GM18858 (cell line): ENCODE measurements at regions not wholly inside any gene's neighbourhood (a gene's known extent, or its start where the extent isn't known, plus 50 kb on each side); places are given as distances from the start of the nearest gene placed in this dataset.

ENCODE experiments used
- ATAC-seq: cut with Tn5 transposase; IDR thresholded peaks from one replicate; pipeline ENCODE4 v1.9.1; 2021; ENCODE audit not compliant: unreplicated experiment

DNA sequence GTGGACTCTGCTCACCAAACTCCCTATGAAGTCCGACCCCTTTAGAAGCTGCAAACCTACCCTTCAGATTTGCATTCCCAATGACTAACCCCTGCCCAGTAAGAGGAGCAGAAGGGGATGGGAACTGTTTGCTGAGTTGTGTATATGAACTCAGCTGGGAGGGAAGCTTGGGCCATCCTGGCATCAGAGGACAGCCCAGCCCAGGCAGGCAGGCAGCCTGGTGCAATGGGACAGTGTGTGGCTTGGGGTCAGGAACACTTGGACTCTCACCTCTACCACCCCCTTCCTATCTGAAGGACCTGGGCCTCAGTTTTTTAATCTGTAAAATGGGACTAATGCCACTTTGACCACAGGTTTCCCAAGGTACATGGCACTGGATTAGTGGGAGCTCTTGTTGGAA is 147.4 kb upstream of the GPR26 start:
- no peak for ATAC-seq

DNA sequence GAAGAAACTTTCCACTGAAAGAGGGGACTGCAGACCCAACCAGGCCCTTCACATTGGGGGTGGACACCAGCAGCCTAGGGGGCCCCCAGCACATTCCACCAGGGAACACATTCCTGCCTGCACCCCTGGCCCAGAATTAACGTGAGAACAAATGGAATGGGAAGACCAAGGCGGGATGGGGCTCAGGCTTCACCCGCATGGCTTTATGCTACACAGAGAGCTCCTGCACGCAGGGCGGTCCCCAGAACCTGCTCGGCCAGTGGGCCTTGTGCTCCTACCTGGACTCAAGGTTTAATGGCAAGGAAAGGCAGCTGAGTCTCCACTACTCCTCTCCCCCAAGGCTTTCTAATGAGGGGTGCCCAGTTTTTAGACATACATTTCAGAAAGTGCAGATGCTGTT is 146.3 kb upstream of the GPR26 start:
- ATAC-seq: no peak

DNA sequence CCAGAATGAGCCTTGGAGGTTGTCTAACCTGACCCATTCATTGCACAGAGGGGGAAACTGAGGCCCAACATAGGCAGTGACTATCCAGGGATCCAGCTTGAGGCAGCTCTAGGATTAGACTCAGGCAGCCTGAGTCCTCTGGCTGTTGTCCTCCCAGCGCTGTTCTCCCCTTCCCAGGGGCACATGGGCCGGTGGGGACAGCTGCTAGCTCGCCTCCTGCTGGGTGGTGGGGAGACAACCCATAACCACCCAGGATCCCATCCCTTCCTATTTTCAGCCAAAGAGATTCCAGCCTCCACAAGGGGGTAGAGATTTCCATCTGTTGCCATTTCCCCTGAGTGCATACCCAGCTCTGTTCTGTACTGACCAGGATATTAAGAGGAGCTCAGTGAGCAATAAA is 145.1 kb upstream of the GPR26 start:
- ATAC-seq: no peak

DNA sequence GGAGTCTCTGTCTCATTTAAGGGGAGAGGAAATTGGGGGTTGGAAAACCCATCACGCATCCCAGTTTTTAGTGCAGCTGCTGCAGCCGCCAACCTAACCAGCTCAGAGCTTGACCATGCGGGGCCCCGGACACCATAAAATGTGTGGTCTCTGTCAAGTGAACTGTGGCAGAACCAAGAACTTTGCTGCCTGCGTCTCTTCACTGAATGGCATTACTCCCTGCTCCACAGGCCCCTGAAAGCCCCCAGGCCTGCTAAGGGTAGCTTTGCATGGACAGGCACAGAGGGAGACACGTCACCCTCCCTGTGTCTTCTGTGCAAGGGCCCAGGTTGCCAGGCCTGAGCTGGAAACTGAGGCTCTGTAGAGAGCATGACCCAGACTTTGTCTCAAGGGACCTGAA is 144.6 kb upstream of the GPR26 start:
- ATAC-seq: no peak

DNA sequence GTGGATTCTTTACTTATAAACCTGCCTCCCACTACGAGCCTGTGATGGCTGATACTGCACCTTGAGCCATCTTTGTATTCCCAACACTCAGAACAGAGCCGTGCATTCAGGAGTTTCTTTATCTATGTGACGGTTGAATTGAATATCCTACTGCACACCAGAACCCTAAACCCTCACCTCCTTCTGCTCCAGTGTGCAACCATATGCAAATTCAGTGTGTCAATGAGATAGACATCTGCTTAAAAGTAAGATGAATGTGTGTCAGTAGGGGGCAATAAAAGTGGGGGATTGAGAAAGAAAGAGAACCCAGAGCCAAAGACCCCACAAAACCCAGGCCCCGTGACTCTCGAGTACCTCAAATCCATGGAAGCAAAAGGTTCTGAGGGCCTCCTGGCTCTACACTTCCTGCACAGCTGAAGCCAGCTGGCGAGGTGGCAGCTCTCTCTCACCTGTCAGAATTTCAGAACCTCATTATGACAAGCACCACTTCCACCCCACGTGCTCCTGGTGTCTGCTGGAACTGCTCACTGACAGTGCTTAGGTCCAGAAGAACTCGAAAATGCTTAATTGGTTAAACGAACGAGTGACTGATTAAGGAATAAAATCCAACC is 143.3 kb upstream of the GPR26 start:
- ATAC-seq: no peak

DNA sequence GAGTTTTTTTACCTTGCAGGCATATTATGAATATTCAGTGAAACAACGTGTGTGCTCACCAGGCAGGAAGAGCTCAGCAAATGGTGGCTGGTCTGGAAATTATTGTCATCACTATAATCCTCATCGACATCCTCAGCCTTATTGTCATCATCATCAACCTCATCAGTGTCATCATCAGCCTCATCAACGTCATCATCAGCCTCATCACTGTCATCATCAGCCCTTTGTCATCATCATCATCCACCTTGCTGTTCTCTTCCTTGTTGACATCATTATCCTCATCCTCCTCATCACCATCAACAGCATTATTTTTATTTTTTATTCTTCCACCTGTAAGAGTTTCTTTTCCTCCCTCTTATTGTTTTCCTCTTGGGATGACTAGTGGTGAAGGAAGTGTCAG is 142.3 kb upstream of the GPR26 start:
- ATAC-seq: no peak

DNA sequence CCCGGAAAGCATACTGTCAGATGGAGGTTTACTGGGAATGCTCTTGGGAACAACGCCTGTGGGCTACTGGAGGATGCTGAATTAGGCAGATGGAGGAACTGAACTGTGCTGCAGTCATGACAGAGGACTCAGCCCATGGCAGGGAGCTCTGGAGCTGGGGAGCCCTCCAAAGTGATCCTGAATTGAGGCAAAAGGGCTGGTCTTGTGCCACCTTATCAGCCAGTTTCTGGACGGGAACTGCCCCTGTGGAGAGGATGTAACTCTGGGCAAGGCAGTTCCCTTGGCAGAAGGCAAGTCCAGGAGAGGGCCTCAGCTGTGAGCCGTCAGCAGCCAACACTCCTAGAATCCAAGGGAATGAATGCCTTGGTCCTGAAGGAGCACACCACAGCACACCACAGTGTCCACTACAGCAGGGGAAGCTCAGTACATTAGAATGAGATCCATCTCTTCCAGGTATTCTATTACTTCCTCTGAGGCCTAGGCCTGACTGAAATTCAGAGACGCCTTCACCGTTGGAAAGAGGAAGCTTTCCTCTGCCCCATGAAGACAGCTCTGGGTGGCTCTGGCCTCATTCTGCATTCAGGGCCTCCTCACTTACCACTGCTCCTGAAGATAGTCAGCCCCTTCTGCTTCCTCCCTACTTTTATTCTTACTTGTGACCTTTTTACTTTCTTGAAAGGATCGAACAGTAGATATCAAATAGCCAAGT is 139.6 kb upstream of the GPR26 start:
- no peak for ATAC-seq

DNA sequence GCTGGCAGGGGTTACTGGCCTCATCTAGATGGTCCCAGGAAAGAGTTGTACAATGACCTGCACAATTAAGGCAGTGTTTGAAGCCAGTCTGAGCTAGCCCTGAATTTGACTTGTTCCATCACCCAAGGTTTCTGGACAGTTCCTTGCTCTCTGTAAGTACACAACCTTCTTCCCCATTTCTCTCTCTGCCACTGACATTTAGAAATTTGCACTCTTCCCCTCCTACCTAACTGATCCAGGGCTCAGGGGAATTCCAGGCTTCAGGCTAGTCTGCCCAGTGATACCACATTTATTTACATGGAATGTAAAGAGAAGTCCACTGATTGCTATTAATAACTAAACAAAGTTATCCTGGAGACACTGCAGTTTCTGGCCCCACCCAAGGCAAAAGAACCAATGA is 139.0 kb upstream of the GPR26 start:
- ATAC-seq: no peak

DNA sequence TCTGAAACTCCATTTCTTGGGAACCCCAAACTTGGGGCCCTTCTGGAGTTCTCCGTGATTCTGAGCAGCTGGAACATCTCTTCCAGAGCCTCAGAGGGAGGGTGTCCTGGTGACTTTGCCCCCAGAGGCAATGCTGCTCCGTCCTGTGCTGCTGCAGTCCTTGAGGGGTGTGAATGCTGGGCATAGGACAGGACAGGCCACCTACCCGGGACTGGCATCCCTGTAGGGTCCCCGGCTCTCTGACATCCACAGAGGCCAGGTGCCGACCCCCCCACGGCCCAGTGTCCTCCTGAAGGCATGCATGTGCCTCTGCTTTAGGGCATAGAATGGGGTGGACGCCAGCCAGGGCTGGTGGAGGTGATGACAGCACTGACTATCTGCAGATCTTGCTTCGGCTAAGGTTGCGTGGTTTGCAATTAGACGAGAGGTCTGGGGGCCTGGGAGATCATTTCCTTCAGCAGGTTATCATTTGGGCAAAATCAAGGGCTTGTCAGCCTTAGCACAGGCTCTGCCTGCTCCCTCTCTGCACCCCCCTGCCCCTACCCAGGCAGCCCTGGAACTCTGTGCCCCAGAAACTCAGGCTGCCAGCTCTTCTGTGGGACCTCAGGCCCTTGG is 136.9 kb upstream of the GPR26 start:
- no peak for ATAC-seq

DNA sequence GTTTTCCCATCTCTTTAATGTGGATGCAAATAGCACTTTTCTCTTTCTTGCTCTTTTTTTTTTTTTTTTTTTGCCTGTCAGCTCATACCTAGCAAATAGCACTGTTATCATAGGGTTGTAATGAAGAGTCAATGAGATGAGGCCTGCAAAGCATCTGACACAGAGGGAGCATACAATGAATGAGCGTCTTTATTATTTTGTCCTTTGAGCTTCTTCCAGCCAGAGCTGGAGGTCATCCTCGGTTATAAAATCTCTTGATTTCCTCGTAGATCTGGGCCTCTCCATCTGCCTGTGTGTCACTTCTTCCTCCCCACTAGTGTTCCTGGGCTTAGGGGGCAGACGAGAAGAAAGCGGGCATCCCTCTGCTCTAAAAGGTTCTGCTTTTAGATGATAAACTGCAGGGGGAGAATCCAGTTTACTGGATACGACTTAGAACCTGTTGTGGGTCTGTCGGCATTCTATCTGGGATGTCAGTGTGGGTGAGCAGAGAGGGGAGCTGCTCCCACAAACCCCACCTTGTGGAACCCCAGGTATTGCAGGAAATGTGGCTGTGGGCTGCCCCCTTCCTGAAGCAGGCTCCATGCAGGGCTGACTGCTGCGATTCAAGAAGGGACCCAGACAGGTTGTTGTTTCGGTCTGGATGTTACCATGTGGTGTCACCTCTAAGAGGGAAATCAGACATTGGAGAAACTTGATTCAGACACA is 135.8 kb upstream of the GPR26 start:
- no peak for ATAC-seq

DNA sequence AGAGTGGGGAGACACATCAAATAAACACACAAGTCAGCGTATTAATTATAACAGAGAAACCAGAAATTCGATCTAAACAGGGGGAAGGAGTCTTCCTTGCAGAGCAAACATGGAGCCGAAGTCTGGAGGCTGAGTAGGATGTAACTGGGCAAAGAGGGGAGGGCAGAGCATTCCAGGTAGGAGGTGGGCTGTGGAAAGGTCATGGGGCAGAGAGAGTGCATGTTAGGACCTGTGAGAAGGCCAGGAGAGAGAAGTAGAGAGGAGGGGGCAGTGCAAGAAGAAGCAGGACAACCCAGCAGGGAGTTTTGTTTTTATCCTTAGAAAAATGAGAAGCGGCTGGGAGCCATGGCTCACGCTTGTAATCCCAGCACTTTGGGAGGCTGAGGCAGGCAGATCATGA is 130.8 kb upstream of the GPR26 start:
- ATAC-seq: no peak

DNA sequence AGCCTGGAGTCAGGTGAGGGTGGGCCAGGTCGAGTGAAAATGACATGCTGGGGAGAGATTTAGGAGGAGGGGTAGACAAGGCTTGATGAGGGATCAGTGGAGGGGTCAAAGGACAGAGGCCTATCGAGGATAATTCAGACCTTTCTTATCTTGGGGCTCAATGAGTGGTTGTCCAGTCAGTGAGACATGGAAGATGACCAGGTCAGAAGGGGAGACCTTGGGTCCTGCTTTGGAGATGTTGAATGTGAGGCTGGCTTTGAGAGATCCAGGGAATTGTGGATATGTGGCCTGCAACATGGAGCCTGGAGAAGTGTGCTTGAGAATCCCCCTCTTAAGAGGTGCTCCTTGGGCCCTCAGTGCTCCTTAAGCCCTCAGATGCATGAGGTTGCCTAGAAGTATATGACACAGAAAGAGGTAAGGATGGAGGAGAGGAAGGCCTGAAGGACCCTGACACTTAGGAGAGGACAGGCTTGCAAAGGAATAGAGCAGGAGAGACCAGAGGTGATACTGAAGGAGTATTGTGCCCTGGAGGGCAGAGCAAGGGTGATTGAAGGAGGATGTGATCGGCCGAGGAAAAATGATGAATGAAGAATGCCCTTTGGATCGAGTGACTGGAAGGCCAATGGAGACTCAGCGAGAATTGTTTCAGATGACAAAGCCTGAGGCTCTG is 129.8 kb upstream of the GPR26 start:
- no peak for ATAC-seq

DNA sequence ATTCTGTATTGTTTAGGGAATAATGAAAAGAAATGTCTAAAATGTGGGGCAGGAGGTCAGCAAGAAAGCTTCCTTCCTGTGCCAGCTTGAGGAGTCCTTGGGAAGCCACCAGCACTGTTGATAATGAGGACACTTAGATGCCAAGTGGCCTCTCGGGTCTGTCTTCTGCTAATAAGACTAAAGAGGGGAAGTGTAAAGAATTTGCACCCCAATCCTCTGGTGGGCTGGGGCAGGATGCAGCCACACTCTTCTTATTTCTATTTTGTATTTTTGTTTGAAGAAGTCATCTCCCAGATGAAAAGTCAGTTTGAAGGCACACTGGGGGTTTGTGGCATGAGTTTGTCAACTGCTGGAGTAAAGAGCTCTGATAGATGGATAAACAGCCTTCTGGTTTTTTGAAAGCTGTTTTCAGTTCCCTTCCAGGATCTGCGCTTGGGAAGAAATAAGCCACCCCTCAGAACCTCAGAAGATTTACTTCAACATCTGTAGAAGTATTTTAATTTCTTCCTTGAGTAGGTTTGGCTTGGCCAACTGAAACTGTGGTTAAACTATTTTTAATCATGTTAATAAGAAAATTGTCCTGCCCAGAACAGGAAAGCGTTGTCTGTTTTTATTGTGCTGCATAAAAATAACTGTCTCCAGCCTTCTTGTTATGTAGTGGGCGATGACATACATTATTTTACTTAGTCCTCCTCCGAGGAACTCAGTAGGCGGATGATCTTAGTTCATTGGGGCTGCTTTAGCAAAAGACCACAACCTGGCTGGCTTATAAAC is 128.8 kb upstream of the GPR26 start:
- ATAC-seq: no peak

DNA sequence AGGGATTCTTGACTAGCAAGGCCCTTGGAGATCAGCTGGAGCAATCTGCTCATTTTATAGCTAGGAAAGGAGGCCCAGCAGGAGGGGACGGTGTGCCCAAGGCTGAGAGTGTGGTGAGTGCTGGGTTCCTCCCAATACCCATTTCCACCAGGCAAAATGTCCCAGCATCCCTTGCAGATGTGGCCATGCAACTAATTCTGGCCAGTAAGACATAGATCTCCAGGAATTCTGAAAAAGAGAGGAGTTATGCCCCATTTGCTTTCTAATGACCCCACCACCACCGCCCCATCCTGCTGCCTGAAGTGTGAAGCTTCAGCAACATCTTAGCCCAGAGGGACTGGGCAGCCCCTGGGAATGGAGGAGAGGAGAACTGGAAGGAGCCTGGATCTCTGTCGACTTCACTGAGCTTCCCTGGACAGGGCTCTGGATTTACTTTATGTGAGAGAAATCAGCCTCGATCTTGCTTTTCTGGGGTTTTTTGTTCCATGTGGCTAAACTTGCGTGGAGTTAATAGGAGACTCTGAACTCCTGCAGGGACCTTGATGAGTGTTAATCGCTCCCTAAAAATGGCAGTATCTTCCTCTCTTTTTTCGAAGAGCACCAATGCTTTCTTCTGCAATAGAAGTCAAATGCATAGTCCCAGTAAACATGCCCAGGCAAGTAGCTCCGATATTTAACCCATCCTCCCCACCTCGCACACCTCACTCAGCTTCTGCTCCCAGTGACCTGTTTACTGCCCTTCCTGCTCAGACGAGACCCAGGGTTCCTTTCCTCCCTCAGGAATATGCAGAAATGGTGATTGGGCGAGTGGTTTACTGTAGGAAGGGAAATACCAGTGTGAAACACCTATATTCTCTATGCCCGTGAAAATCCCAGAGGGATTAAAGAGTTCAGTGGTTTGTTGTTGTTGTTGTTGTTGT is 127.5 kb upstream of the GPR26 start:
- no peak for ATAC-seq

DNA sequence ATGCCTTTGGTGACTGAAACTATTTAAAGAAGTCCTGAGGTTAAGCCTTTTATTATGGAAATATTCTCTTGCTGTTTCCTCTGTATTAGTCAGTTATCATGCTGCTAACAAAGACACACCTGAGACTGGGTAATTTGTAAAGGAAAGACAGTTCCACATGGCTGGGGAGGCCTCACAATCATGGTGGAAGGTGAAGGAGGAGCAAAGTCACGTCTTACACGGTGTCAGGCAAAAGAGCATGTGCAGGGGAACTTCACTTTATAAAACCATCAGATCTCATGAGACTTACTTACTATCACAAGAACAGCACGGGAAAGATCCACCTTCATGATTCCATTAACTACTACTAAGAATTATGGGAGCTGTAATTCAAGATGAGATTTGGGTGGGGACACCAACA is 121.2 kb upstream of the GPR26 start:
- no peak for ATAC-seq

DNA sequence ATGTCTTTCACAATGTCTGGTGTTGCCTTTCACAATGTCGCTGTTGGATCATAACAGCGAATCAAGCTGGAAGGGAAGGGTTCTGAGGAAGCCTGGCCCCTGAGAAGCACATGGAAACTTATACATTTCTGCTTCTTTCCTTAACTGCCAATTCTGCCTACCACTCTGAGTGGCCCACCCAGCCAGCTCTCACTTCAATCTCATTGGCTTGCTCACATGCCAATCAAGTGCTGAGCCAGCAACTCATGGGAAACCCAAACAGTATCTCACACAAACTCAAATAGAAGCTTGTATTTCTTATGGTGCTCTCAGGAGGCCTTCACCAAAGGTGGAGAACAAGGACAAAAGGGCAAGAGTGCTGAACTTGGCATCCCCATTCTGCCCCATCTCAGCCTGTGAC is 117.4 kb upstream of the GPR26 start:
- ATAC-seq: no peak

DNA sequence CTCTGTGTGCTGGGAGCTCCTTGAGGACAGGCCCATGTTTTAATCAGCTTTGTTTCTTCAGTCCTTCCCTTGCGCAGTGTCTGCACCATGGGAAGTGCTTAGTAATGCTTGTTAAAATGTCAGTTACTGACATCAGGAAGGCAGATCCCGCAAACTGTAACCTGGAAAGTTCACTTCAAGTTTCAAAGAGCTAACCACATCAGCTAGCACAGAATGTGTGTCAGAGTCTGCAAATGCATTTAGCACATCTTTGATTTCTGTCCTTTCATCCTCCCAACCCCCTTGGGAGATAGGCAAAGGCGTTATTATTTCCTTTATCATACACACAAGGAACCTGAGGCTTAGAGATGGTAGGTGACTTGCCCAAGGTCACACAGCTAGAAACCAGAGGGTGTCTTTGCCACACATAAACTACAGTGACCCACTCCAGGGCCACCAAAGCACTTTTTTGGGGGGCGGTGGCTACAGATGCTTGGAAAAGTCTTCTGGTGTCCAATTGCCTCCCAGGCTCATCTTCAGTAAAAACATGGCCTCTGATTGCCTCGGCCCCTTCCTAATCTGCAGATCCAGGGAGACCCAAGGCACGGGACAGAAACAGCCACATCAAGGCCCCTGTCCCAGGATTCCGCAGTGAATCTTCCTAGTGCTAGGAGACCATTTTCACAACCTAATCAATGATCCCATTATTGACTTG is 116.2 kb upstream of the GPR26 start:
- ATAC-seq: no peak

DNA sequence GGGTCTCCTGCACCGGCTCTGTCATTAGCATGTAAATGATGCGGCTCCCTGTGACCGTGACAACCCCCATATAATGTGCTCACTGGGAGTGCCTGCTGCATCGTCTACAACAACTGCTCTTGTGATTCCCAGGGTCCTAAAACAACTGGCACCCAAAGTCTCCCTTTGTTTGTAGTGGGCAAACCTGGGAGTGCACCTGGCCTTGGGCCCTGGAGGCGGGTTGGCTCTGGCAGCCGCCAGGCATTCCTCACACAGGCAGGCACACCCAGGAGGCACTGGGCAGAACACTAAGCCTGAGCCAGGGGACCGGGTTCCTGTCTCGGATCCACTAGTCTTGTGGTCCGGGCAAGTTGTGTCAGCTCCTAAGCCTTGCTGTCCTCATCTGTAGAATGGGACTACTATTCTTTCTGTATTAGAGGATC is 115.5 kb upstream of the GPR26 start:
- no peak for ATAC-seq

DNA sequence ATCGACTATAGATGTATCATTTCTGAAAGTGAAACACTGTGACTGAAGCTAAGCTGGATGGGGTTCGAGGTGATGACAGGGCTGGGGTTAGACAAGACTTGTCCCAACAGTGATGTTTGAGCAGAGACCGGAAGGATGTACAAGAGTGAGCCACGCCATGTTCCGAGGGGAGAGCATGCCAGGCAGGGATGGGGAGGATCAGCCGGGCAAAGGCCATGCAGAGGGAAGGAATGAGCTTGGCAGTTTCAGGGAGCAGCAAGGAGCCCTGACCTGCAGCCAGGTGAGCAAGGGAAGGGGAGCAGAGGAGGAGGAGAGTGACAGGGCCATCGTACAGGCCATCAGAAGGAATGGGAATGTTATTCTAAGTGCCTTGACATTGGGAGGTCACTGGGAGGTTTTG is 114.9 kb upstream of the GPR26 start:
- no peak for ATAC-seq
